Upper lobe of right lung (tissue), 1 donor: ENCODE measurements at regions not wholly inside any gene's neighbourhood (a gene's known extent, or its start where the extent isn't known, plus 50 kb on each side); places are given as distances from the start of the nearest gene placed in this dataset.

Experiments used
- ATAC-seq: fragments of 200-7000 bp; cut with Tn5 transposase; one replicate; pipeline ENCODE4 v1.9.1; 2020; ENCODE audit warnings: mild to moderate bottlenecking, moderate library complexity
- DNase-seq: peaks from one replicate; pipeline ENCODE4 v3.0.0-alpha.2; 2020
- H3K27ac ChIP-seq: fragments of 200-600 bp; one replicate; pipeline ENCODE4 v1.8.0; 2022
- H3K27me3 ChIP-seq: fragments of 200-600 bp; one replicate; pipeline ENCODE4 v1.8.0; 2022; ENCODE audit warnings: mild to moderate bottlenecking
- H3K36me3 ChIP-seq: fragments of 200-600 bp; one replicate; pipeline ENCODE4 v1.8.0; 2022
- H3K4me1 ChIP-seq: fragments of 200-600 bp; one replicate; pipeline ENCODE4 v1.8.0; 2022
- H3K4me3 ChIP-seq: fragments of 200-600 bp; one replicate; pipeline ENCODE4 v1.8.0; 2022; ENCODE audit warnings: mild to moderate bottlenecking
- H3K9me3 ChIP-seq: fragments of 200-600 bp; one replicate; pipeline ENCODE4 v1.8.0; 2022
- intact Hi-C: fragments of 100-400 bp; cut with DNase I; formaldehyde crosslinking; loops from one replicate; pipeline ENCODE4 v1.11.0; 2022
- TF ChIP-seq, protein P1 (sequence below): fragments of 200-600 bp; IDR thresholded peaks from one replicate; pipeline ENCODE4 v1.8.0; 2022; ENCODE audit warnings: antibody characterized with exemption
- donor health status: DM: no; HTN: yes; CAD: no; lungs with severe emphysema.

DNA sequence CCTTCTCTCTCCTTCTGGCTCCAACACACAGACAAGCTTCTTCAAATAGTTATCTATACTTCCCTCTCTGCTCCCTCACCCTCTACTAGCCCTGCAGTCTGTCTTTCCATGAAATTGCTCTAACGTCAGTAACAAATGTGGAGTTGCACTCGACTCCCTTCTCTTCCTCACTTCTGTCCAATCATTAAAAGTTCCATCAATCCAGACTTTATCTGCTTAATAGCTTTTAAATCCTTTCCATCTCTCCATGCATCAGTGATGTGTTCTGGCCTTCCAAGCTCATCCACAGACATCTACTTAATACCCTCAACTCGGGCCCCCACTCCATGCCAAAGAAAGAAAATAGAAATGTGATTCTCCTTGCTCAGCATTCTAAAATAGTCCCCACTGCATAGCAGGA lies 422.1 kb upstream of the CDH5 start:
- Histone ChIP-seq H3K9me3 (no peaks in the 10 kb centered on the region), H3K27ac (no peak overlapping the region), H3K4me1 (no peaks in the 10 kb centered on the region), H3K36me3 (no peaks in the 10 kb centered on the region), H3K4me3 (no peak overlapping the region), H3K27me3 (no peaks in the 10 kb centered on the region)
- intact Hi-C loops, result no loop called here
- no peak for DNase-seq
- TF ChIP-seq, protein P1, sequence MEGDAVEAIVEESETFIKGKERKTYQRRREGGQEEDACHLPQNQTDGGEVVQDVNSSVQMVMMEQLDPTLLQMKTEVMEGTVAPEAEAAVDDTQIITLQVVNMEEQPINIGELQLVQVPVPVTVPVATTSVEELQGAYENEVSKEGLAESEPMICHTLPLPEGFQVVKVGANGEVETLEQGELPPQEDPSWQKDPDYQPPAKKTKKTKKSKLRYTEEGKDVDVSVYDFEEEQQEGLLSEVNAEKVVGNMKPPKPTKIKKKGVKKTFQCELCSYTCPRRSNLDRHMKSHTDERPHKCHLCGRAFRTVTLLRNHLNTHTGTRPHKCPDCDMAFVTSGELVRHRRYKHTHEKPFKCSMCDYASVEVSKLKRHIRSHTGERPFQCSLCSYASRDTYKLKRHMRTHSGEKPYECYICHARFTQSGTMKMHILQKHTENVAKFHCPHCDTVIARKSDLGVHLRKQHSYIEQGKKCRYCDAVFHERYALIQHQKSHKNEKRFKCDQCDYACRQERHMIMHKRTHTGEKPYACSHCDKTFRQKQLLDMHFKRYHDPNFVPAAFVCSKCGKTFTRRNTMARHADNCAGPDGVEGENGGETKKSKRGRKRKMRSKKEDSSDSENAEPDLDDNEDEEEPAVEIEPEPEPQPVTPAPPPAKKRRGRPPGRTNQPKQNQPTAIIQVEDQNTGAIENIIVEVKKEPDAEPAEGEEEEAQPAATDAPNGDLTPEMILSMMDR, result no peak
- no peak for ATAC-seq

DNA sequence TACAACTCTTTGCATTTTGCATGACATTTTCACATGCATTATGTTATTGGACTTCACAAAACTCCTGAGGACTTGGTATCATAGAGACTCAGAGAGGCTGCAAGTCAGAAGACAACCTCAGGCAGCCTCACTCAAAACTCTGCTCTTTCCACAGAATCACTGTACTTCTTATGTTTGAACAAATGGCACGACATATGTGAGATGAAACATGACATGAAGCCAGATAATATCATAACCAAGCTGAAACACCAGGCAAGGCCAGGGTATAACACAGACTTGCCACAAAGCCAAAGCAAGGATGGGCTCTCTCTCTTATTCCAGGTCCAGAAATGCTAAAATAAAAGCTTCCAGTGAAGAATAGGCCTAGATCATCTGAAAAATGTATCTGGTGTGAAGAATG lies 425.8 kb upstream of the CDH5 start:
- H3K4me1 ChIP-seq, result no peaks in the 10 kb centered on the region
- no peaks in the 10 kb centered on the region for H3K36me3 ChIP-seq
- no peaks in the 10 kb centered on the region for H3K27me3 ChIP-seq
- H3K4me3 ChIP-seq, result no peak overlapping the region
- TF ChIP-seq, protein P1, result no peak
- ATAC-seq, result no peak
- intact Hi-C loops, result no loop called here
- no peak overlapping the region for H3K27ac ChIP-seq
- no peak for DNase-seq
- H3K9me3 ChIP-seq, result no peaks in the 10 kb centered on the region

DNA sequence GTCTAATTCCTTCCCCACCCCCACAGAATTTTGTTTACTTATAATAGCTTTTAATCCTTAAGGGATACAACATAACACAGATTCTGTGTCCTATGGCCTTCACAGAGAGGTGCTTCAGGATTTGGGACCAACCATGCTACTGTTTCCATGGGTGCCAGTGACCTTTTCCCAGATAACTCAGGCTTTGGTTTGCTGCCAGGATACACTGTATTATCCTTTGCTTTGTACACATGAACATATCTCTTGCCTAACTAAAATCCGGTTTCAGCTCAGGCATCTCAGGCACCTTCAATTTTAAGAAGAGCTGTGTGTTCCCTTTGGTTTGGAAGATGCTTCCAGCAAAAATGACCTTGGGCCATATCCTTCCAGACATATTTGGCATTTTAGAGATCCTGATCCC lies 428.4 kb upstream of the CDH5 start:
- DNase-seq, result no peak
- H3K36me3 ChIP-seq, result no peaks in the 10 kb centered on the region
- H3K4me3 ChIP-seq, result no peak overlapping the region

DNA sequence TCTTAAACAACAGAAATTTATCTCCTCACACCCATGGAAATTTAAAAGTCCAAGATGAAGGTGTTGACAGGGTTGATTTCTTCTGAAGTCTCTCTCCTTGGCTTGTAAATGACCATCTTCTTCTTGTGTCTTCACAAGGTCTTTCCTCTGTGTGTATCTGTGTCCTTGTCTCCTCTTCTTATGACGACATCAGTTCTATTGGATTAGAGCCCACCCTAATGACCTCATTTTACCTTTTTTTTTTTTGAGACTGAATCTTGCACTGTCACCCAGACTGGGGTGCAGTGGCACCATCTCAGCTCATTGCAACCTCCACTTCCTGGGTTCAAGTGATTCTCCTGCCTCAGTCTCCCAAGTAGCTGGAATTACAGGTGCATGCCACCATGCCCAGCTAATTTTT lies 429.0 kb upstream of the CDH5 start:
- ATAC-seq (no peak), DNase-seq (no peak)
- intact Hi-C loops, result no loop called here
- Histone ChIP-seq H3K4me1 (no peaks in the 10 kb centered on the region), H3K27ac (no peak overlapping the region), H3K36me3 (no peaks in the 10 kb centered on the region), H3K9me3 (no peaks in the 10 kb centered on the region), H3K4me3 (no peak overlapping the region), H3K27me3 (no peaks in the 10 kb centered on the region)
- TF ChIP-seq, protein P1, result no peak

More for the DNA sequence above, 428.4 kb upstream of the CDH5 start:
- Histone ChIP-seq H3K27me3 (no peaks in the 10 kb centered on the region), H3K9me3 (no peaks in the 10 kb centered on the region), H3K27ac (no peak overlapping the region), H3K4me1 (no peaks in the 10 kb centered on the region)
- TF ChIP-seq, protein P1, result no peak
- no peak for ATAC-seq
- intact Hi-C loops, result no loop called here

DNA sequence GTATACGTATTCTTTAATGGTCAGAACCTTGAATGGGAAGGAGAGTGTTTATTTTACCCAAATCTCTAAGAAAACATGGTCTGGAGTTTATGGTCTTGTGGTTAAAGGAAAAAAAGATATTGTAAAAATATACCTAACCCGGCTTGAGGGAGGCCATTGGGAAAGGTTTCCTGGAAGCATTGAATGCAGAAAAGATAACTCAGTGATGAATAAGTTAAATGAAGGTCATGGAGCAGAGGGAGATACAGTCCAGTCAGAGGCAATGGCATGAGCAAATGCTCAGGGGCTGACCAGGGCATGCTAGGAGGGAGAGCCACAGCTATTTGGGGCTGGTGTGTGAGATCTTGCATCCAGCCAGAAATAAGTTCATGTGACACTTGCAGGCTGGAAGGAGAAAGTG lies 430.4 kb upstream of the CDH5 start:
- Histone ChIP-seq H3K27me3 (no peaks in the 10 kb centered on the region), H3K9me3 (no peaks in the 10 kb centered on the region), H3K4me1 (no peaks in the 10 kb centered on the region), H3K36me3 (no peaks in the 10 kb centered on the region), H3K27ac (no peak overlapping the region), H3K4me3 (no peak overlapping the region)
- intact Hi-C loops, result no loop called here
- DNase-seq (no peak), ATAC-seq (no peak)
- TF ChIP-seq, protein P1, result no peak

DNA sequence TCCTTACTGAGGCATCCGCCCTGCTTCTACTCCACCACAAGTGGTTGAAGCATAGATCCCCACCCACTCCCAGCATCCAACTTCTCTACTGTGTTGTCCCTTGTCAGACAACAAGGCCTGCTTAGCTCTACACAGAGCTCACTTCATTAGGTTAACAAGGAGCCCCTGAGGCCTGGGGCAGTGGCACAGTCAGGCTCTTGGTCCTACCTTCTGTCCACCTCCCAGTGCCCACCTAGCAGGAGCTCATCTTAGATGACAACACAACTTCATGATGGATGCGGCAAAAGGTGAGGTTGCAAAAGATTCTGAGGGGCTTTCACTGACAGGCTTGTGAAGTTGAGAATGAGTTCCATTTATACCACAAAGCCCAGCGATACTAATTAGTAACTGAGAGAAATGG lies 432.0 kb upstream of the CDH5 start:
- no peaks in the 10 kb centered on the region for H3K4me1 ChIP-seq
- intact Hi-C loops, result no loop called here
- no peaks in the 10 kb centered on the region for H3K36me3 ChIP-seq
- H3K9me3 ChIP-seq, result no peaks in the 10 kb centered on the region
- DNase-seq, result no peak
- no peak for ATAC-seq
- no peak overlapping the region for H3K27ac ChIP-seq
- TF ChIP-seq, protein P1, result no peak
- no peak overlapping the region for H3K4me3 ChIP-seq
- no peaks in the 10 kb centered on the region for H3K27me3 ChIP-seq
